Cardiac muscle cell (in vitro differentiated cells and primary cell): ENCODE measurements at regions not wholly inside any gene's neighbourhood (a gene's known extent, or its start where the extent isn't known, plus 50 kb on each side); places are given as distances from the start of the nearest gene placed in this dataset.

Source experiments
- DNase-seq, 2 donors: peaks; one replicate each; pipeline versions ENCODE4 v3.0.0 to v3.0.0-alpha.2; 2010 to 2017; ENCODE audit warnings: low read depth in 1 of 2, low spot score in 1 of 2
- H3K27ac ChIP-seq: fragments of 200-600 bp; sonication (generic); 2 replicates; pipeline ENCODE4 v1.5.1; 2016
- H3K27me3 ChIP-seq: fragments of 200-600 bp; sonication (generic); 2 replicates; pipeline ENCODE4 v1.6.0; 2016; ENCODE audit warnings: control low read depth
- H3K36me3 ChIP-seq: fragments of 200-600 bp; sonication (generic); 2 replicates; pipeline ENCODE4 v1.5.1; 2016; ENCODE audit warnings: control low read depth
- H3K4me1 ChIP-seq: fragments of 200-600 bp; sonication (generic); 2 replicates; pipeline ENCODE4 v1.8.1; 2017; ENCODE audit warnings: low read depth, mild to moderate bottlenecking, mixed run types
- H3K4me3 ChIP-seq: fragments of 200-600 bp; sonication (generic); 2 replicates; pipeline ENCODE4 v1.5.1; 2016; ENCODE audit warnings: mild to moderate bottlenecking
- H3K9me3 ChIP-seq: fragments of 200-600 bp; sonication (generic); 2 replicates; pipeline ENCODE4 v1.5.1; 2017; ENCODE audit warnings: low read depth, mild to moderate bottlenecking, control low read depth
- CTCF ChIP-seq: IDR thresholded peaks from 2 replicates; pipeline ENCODE4 v1.5.1; 2012; ENCODE audit warnings: low read depth, mild to moderate bottlenecking, low read length

- H3K4me1 ChIP-seq: no peaks in the 10 kb centered on the region
- DNase-seq: no peak
- H3K27ac ChIP-seq: no peak overlapping the region
- H3K9me3 ChIP-seq: no peaks in the 10 kb centered on the region
- no peaks in the 10 kb centered on the region for H3K36me3 ChIP-seq
- no peak for TF ChIP-seq CTCF
- no peak overlapping the region for H3K4me3 ChIP-seq
- no peaks in the 10 kb centered on the region for H3K27me3 ChIP-seq
Observed at GRCh38 chr2:234247453-234248180, 197.1 kb downstream of the SPP2 start.

- H3K27me3 ChIP-seq: no peaks in the 10 kb centered on the region
- no peak overlapping the region for H3K4me3 ChIP-seq
- no peak for TF ChIP-seq CTCF
- peak in 1 of 2 donors; percentile 63 for DNase-seq
- H3K27ac ChIP-seq: no peak overlapping the region
- no peaks in the 10 kb centered on the region for H3K9me3 ChIP-seq
- H3K4me1 ChIP-seq: no peaks in the 10 kb centered on the region
- no peaks in the 10 kb centered on the region for H3K36me3 ChIP-seq
Observed at GRCh38 chr2:234245945-234246344, 195.4 kb downstream of the SPP2 start.

GRCh38 chr2:234243871-234244565 lies 193.5 kb downstream of the SPP2 start:
- TF ChIP-seq CTCF: no peak
- H3K9me3 ChIP-seq: no peaks in the 10 kb centered on the region
- no peaks in the 10 kb centered on the region for H3K36me3 ChIP-seq
- no peak overlapping the region for H3K4me3 ChIP-seq
- H3K27me3 ChIP-seq: no peaks in the 10 kb centered on the region
- DNase-seq: peak in 1 of 2 donors; percentile 25
- no peaks in the 10 kb centered on the region for H3K4me1 ChIP-seq
- no peak overlapping the region for H3K27ac ChIP-seq

GRCh38 chr2:234242459-234242836 lies 191.9 kb downstream of the SPP2 start:
- no peak overlapping the region for H3K27ac ChIP-seq
- DNase-seq: no peak
- no peaks in the 10 kb centered on the region for H3K9me3 ChIP-seq
- H3K27me3 ChIP-seq: no peaks in the 10 kb centered on the region
- H3K4me1 ChIP-seq: no peaks in the 10 kb centered on the region
- TF ChIP-seq CTCF: no peak
- no peak overlapping the region for H3K4me3 ChIP-seq
- H3K36me3 ChIP-seq: no peaks in the 10 kb centered on the region

GRCh38 chr2:234241656-234242458 lies 191.4 kb downstream of the SPP2 start:
- Histone ChIP-seq H3K27me3 (no peaks in the 10 kb centered on the region), H3K36me3 (no peaks in the 10 kb centered on the region), H3K27ac (no peak overlapping the region), H3K4me1 (no peaks in the 10 kb centered on the region), H3K9me3 (no peaks in the 10 kb centered on the region), H3K4me3 (no peak overlapping the region)
- no peak for TF ChIP-seq CTCF
- peak in 1 of 2 donors; percentile 34 for DNase-seq
